Uterus (tissue), 3 donors: ENCODE measurements at regions not wholly inside any gene's neighbourhood (a gene's known extent, or its start where the extent isn't known, plus 50 kb on each side); places are given as distances from the start of the nearest gene placed in this dataset.

ENCODE experiments used
- DNase-seq, 2 donors: peaks; one replicate each; pipeline ENCODE4 v3.0.0-alpha.2; 2019 to 2020
- H3K27ac ChIP-seq, 2 donors: fragments of 200-600 bp; sonication (generic); 1 replicate in 1 of 2; 2 replicates in 1 of 2; pipeline ENCODE4 v1.5.1; 2016 to 2018
- H3K27me3 ChIP-seq, 2 donors: fragments of 200-600 bp; sonication (generic); one replicate each; pipeline ENCODE4 v1.5.1; 2018 to 2019; ENCODE audit warnings: control low read depth in 1 of 2
- H3K36me3 ChIP-seq, 2 donors: fragments of 200-600 bp; sonication (generic); one replicate each; pipeline ENCODE4 v1.5.1; 2019; ENCODE audit warnings: control low read depth in 1 of 2
- H3K4me1 ChIP-seq, 2 donors: fragments of 200-600 bp; sonication (generic); one replicate each; pipeline ENCODE4 v1.5.1; 2018 to 2019; ENCODE audit warnings: control low read depth in 1 of 2
- H3K4me3 ChIP-seq, 2 donors: fragments of 200-600 bp; sonication (generic); 1 replicate in 1 of 2; 2 replicates in 1 of 2; pipeline ENCODE4 v1.5.1; 2018 to 2019; ENCODE audit warnings: mild to moderate bottlenecking in 1 of 2
- H3K9me3 ChIP-seq, 2 donors: fragments of 200-600 bp; sonication (generic); one replicate each; pipeline ENCODE4 v1.5.1; 2019; ENCODE audit warnings: control low read depth in 1 of 2
- CTCF ChIP-seq, 4 experiments: fragments of 200-600 bp in 2 of 4; fragments of 450-650 bp in 2 of 4; sonication (generic) in 2 of 4; IDR thresholded peaks; one replicate each; pipeline ENCODE4 v1.5.1; 2016 to 2019; ENCODE audit warnings: antibody characterized with exemption in 4 of 4, mild to moderate bottlenecking in 2 of 4, moderate library complexity in 1 of 4
- POLR2A ChIP-seq, 2 donors: fragments of 450-650 bp; IDR thresholded peaks; one replicate each; pipeline ENCODE4 v1.6.1; 2016; ENCODE audit warnings: antibody characterized with exemption in 2 of 2, mild to moderate bottlenecking in 1 of 2, moderate library complexity in 1 of 2
- intact Hi-C: fragments of 100-400 bp; cut with DNase I; formaldehyde crosslinking; loops from one replicate; pipeline ENCODE4 v1.15.1; 2023; ENCODE audit warnings: low total_unique reads
- donor health status: DM: yes; HTN: yes; CAD: no.

- DNase-seq = no peak
- TF ChIP-seq CTCF (IDR thresholded peaks at IDR 0.05) (no peak), POLR2A (IDR thresholded peaks at IDR 0.05) (no peak)
- Histone ChIP-seq H3K9me3 (no peaks in the 10 kb centered on the region), H3K36me3 (no peaks in the 10 kb centered on the region), H3K4me3 (no peak overlapping the region), H3K27me3 (no peaks in the 10 kb centered on the region), H3K4me1 (no peaks in the 10 kb centered on the region), H3K27ac (no peak overlapping the region)
- intact Hi-C loops = no loop called here
Observed at GRCh38 chr5:30387974-30388632, 805.4 kb upstream of the CDH6 start.

- intact Hi-C loops = no loop called here
- TF ChIP-seq POLR2A (IDR thresholded peaks at IDR 0.05) (no peak), CTCF (IDR thresholded peaks at IDR 0.05) (no peak)
- no peak for DNase-seq
Observed at GRCh38 chr5:30385754-30386153, 807.7 kb upstream of the CDH6 start.

GRCh38 chr5:30384171-30384570 is 809.3 kb upstream of the CDH6 start:
- Histone ChIP-seq H3K4me1 (no peaks in the 10 kb centered on the region), H3K27me3 (no peaks in the 10 kb centered on the region), H3K4me3 (no peak overlapping the region), H3K9me3 (no peaks in the 10 kb centered on the region), H3K27ac (no peak overlapping the region), H3K36me3 (no peaks in the 10 kb centered on the region)
- TF ChIP-seq CTCF (IDR thresholded peaks at IDR 0.05) (no peak), POLR2A (IDR thresholded peaks at IDR 0.05) (no peak)
- DNase-seq = no peak
- intact Hi-C loops = no loop called here

More at GRCh38 chr5:30385754-30386153, 807.7 kb upstream of the CDH6 start:
- no peaks in the 10 kb centered on the region for H3K4me1 ChIP-seq
- no peaks in the 10 kb centered on the region for H3K36me3 ChIP-seq
- H3K27ac ChIP-seq = no peak overlapping the region
- H3K4me3 ChIP-seq = no peak overlapping the region
- no peaks in the 10 kb centered on the region for H3K9me3 ChIP-seq
- no peaks in the 10 kb centered on the region for H3K27me3 ChIP-seq

- Histone ChIP-seq H3K27me3 (no peaks in the 10 kb centered on the region), H3K36me3 (no peaks in the 10 kb centered on the region), H3K4me1 (no peaks in the 10 kb centered on the region), H3K27ac (no peak overlapping the region), H3K9me3 (no peaks in the 10 kb centered on the region), H3K4me3 (no peak overlapping the region)
- TF ChIP-seq POLR2A (IDR thresholded peaks at IDR 0.05) (no peak), CTCF (IDR thresholded peaks at IDR 0.05) (no peak)
- intact Hi-C loops = no loop called here
- no peak for DNase-seq
Observed at GRCh38 chr5:30380228-30380627, 813.3 kb upstream of the CDH6 start.

- no peak for TF ChIP-seq CTCF (IDR thresholded peaks at IDR 0.05)
- no peak for TF ChIP-seq POLR2A (IDR thresholded peaks at IDR 0.05)
- no peaks in the 10 kb centered on the region for H3K9me3 ChIP-seq
- no peak overlapping the region for H3K4me3 ChIP-seq
- no peak overlapping the region for H3K27ac ChIP-seq
- no peaks in the 10 kb centered on the region for H3K27me3 ChIP-seq
- no peaks in the 10 kb centered on the region for H3K4me1 ChIP-seq
- H3K36me3 ChIP-seq = no peaks in the 10 kb centered on the region
- DNase-seq = no peak
- intact Hi-C loops = no loop called here
Observed at GRCh38 chr5:30376848-30377247, 816.6 kb upstream of the CDH6 start.
